ENCODE measurements at regions not wholly inside any gene's neighbourhood (a gene's known extent, or its start where the extent isn't known, plus 50 kb on each side); places are given as distances from the start of the nearest gene placed in this dataset.

DNA sequence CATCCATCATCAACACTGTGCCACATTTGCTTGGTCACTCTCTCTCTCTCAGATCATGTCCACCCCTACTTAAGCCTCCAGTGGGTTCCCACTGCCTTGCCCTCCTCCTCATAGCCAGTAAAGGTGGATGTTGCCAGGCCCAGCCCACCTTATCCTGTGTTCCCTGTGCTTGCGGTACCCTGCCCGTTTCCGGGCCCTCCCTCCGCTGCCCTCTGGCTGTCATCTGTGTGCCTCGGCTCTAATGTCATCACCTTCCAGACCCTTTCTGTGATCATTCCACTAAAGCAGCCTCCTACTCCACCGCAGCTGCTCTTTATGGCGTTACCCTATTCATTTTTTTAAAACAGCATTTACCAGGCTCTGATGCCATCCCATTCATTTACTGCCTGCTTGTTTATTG is 305.7 kb upstream of the SKOR2 start:
- Histone ChIP-seq H3K27me3 (ENCODE audit: control insufficient read depth in 1 of 2, insufficient read depth in 2 of 2, low read length in 2 of 2) (peaks cover 0 to 16% of the 10 kb centered on the region in 2 donors), H3K4me1 (ENCODE audit: control insufficient read depth in 1 of 2, insufficient read depth in 2 of 2, low read length in 2 of 2) (no peaks in the 10 kb centered on the region), H3K27ac (ENCODE audit: low read depth, low read length) (no peak overlapping the region), H3K9me3 (ENCODE audit: control insufficient read depth in 1 of 2, low read length in 2 of 2) (no peaks in the 10 kb centered on the region), H3K36me3 (ENCODE audit: control insufficient read depth in 1 of 2, insufficient read depth in 2 of 2, low read length in 2 of 2) (no peaks in the 10 kb centered on the region), H3K9ac (ENCODE audit: low read depth in 1 of 2, low read length in 2 of 2) (no peak overlapping the region), H3K4me3 (ENCODE audit: low read depth in 1 of 2, low read length in 2 of 2) (no peak overlapping the region)

DNA sequence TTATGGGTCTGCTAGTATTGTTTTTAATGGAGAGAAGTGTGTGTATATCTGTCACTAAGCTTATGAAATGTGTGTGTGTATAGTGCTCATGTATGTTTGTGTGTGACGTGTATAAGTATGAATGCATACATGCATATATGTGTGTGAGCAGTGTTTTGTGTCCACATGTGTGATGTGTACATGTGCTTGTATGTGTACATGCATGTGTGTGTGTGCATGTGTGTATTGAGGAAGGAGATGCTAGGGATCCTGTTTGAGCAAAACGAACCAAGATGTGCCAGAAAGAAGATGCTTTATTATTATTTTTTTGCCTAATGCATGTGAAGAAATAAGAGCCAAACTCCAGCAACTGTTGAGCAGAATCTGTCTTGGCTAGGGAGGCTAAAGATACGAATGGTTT is 301.3 kb upstream of the SKOR2 start:
- no peak overlapping the region for H3K4me3 ChIP-seq (ENCODE audit: low read depth in 1 of 2, low read length in 2 of 2)
- H3K36me3 ChIP-seq (ENCODE audit: control insufficient read depth in 1 of 2, insufficient read depth in 2 of 2, low read length in 2 of 2) = no peaks in the 10 kb centered on the region
- no peak overlapping the region for H3K9ac ChIP-seq (ENCODE audit: low read depth in 1 of 2, low read length in 2 of 2)
- H3K4me1 ChIP-seq (ENCODE audit: control insufficient read depth in 1 of 2, insufficient read depth in 2 of 2, low read length in 2 of 2) = no peaks in the 10 kb centered on the region
- no peaks in the 10 kb centered on the region for H3K27me3 ChIP-seq (ENCODE audit: control insufficient read depth in 1 of 2, insufficient read depth in 2 of 2, low read length in 2 of 2)
- H3K27ac ChIP-seq (ENCODE audit: low read depth, low read length) = no peak overlapping the region
- H3K9me3 ChIP-seq (ENCODE audit: control insufficient read depth in 1 of 2, low read length in 2 of 2) = no peaks in the 10 kb centered on the region

DNA sequence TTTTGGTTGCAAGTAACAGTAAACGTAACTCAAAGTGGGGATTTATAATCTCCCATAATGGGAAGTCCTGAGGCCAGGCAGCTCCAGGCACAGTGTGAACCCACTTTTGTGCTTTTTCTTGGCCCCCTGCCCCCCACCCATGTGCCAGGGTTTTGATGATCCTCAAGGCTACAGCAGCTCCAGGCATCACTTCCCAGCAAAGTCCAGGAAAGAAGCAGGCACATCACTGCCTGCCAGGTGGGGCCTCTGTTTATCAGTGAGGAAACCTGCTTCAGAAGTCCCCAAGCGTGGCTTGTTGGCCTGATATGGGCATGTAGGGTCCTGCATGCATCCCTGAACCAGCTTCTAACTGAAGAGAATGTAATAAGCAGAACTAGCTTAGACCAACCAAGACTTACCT is 299.2 kb upstream of the SKOR2 start:
- no peaks in the 10 kb centered on the region for H3K27me3 ChIP-seq (ENCODE audit: control insufficient read depth in 1 of 2, insufficient read depth in 2 of 2, low read length in 2 of 2)
- no peaks in the 10 kb centered on the region for H3K9me3 ChIP-seq (ENCODE audit: control insufficient read depth in 1 of 2, low read length in 2 of 2)
- H3K36me3 ChIP-seq (ENCODE audit: control insufficient read depth in 1 of 2, insufficient read depth in 2 of 2, low read length in 2 of 2) = no peaks in the 10 kb centered on the region
- H3K4me1 ChIP-seq (ENCODE audit: control insufficient read depth in 1 of 2, insufficient read depth in 2 of 2, low read length in 2 of 2) = no peaks in the 10 kb centered on the region
- no peak overlapping the region for H3K4me3 ChIP-seq (ENCODE audit: low read depth in 1 of 2, low read length in 2 of 2)
- no peak overlapping the region for H3K27ac ChIP-seq (ENCODE audit: low read depth, low read length)
- H3K9ac ChIP-seq (ENCODE audit: low read depth in 1 of 2, low read length in 2 of 2) = no peak overlapping the region

DNA sequence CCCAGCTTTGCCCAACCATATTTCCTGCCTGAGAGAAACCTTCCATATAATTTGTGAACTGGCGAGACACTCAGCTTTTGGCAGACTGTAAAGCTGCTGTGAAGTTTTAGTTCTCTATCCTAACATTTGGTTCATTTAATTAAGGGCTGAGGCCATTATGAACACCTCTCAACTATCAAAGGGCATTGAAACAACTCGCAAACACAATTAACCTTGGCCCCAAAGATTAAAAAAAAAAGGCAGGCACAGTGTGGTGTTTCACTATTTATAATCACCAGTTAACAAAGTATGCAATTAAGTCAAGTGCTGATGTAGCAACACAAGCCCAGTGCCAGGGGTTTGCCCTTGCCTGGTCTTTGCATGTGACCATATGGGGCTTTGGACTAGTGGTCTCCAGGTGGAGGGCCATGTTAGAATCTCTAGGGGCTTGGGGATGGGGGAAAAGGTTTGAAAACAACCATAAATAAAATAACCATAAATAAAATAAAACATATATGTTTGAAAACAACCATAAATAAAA is 297.6 kb upstream of the SKOR2 start:
- H3K4me1 ChIP-seq (ENCODE audit: control insufficient read depth in 1 of 2, insufficient read depth in 2 of 2, low read length in 2 of 2) = no peaks in the 10 kb centered on the region
- no peaks in the 10 kb centered on the region for H3K36me3 ChIP-seq (ENCODE audit: control insufficient read depth in 1 of 2, insufficient read depth in 2 of 2, low read length in 2 of 2)
- H3K9ac ChIP-seq (ENCODE audit: low read depth in 1 of 2, low read length in 2 of 2) = no peak overlapping the region
- peaks cover 0 to 4% of the 10 kb centered on the region in 2 donors for H3K27me3 ChIP-seq (ENCODE audit: control insufficient read depth in 1 of 2, insufficient read depth in 2 of 2, low read length in 2 of 2)
- no peak overlapping the region for H3K4me3 ChIP-seq (ENCODE audit: low read depth in 1 of 2, low read length in 2 of 2)
- no peaks in the 10 kb centered on the region for H3K9me3 ChIP-seq (ENCODE audit: control insufficient read depth in 1 of 2, low read length in 2 of 2)
- no peak overlapping the region for H3K27ac ChIP-seq (ENCODE audit: low read depth, low read length)

DNA sequence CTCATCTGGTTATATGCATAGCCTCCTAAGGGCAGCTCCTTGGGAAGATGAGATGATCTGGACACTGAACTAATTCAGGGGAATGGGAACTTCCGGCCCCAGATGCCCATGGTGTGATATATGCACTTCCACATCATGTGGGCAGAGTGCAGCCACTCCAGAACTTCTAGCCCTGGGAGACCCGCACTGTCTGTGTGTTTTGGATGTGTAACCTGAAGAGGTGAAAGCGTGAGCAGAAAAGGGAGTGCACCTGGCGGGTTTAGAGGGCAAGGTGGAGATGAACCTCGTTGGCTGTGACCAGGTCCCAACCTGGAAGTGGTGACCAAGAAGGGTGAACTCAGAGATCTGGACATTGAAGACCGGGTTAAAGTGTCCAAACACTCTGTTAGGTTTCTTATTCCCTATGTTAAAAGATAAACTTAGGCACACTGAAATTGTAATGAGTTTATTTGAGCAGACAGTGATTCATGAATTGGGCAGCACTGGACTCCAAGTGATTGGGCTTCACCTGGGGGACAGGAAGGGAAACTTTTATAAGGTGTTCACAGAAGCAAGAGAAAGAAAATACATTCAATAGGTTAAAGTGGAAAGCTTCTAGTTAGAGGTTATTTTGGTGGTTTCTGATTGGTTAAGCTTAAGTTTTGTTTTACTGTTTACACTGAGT is 296.2 kb upstream of the SKOR2 start:
- no peak overlapping the region for H3K9ac ChIP-seq (ENCODE audit: low read depth in 1 of 2, low read length in 2 of 2)
- H3K4me1 ChIP-seq (ENCODE audit: control insufficient read depth in 1 of 2, insufficient read depth in 2 of 2, low read length in 2 of 2) = no peaks in the 10 kb centered on the region
- no peak overlapping the region for H3K4me3 ChIP-seq (ENCODE audit: low read depth in 1 of 2, low read length in 2 of 2)
- H3K36me3 ChIP-seq (ENCODE audit: control insufficient read depth in 1 of 2, insufficient read depth in 2 of 2, low read length in 2 of 2) = no peaks in the 10 kb centered on the region
- no peaks in the 10 kb centered on the region for H3K9me3 ChIP-seq (ENCODE audit: control insufficient read depth in 1 of 2, low read length in 2 of 2)
- peaks cover 0 to 4% of the 10 kb centered on the region in 2 donors for H3K27me3 ChIP-seq (ENCODE audit: control insufficient read depth in 1 of 2, insufficient read depth in 2 of 2, low read length in 2 of 2)
- no peak overlapping the region for H3K27ac ChIP-seq (ENCODE audit: low read depth, low read length)

DNA sequence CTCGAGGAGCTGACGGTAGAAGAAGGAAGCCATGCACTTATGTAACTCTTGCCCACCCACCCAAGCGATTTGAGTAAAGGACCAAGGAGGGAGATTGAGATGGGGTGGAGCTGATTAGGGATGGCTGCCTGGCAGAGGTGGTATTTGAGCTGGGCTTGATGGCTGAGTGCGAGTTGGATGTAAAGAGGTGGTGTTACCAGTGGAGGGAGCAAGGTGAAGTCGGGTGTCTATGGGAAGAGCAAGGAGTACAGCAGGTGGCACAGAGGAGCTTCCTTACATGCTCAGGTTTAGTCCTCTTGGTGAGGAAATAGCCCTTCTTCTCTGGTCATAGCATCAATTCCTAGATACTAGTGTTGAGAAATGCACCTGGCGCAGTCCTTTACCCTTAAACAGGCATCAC is 294.2 kb upstream of the SKOR2 start:
- Histone ChIP-seq H3K27ac (ENCODE audit: low read depth, low read length) (no peak overlapping the region), H3K9me3 (ENCODE audit: control insufficient read depth in 1 of 2, low read length in 2 of 2) (no peaks in the 10 kb centered on the region), H3K4me3 (ENCODE audit: low read depth in 1 of 2, low read length in 2 of 2) (no peak overlapping the region), H3K9ac (ENCODE audit: low read depth in 1 of 2, low read length in 2 of 2) (no peak overlapping the region), H3K4me1 (ENCODE audit: control insufficient read depth in 1 of 2, insufficient read depth in 2 of 2, low read length in 2 of 2) (no peaks in the 10 kb centered on the region), H3K27me3 (ENCODE audit: control insufficient read depth in 1 of 2, insufficient read depth in 2 of 2, low read length in 2 of 2) (peaks cover 0 to 4% of the 10 kb centered on the region in 2 donors), H3K36me3 (ENCODE audit: control insufficient read depth in 1 of 2, insufficient read depth in 2 of 2, low read length in 2 of 2) (no peaks in the 10 kb centered on the region)

DNA sequence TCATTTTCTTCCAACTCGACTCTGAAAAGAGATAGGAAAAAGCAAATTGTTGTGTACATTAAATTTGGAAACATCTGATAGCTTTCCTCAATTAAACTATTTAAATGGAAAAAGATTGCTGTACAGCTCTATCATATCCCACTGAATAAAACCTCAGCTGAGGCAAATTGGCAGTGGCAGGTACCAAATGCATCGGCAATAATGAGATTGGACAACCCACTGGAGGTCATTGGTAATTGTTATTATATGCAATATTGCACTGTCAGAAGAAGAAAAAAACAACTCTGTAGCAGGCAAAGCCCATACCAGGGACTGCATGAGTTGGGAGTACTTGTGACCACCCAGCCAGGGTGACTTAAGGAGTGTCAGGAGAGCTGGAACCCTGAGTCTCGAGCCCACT is 291.6 kb upstream of the SKOR2 start:
- no peak overlapping the region for H3K9ac ChIP-seq (ENCODE audit: low read depth in 1 of 2, low read length in 2 of 2)
- no peaks in the 10 kb centered on the region for H3K4me1 ChIP-seq (ENCODE audit: control insufficient read depth in 1 of 2, insufficient read depth in 2 of 2, low read length in 2 of 2)
- H3K27ac ChIP-seq (ENCODE audit: low read depth, low read length) = no peak overlapping the region
- H3K36me3 ChIP-seq (ENCODE audit: control insufficient read depth in 1 of 2, insufficient read depth in 2 of 2, low read length in 2 of 2) = no peaks in the 10 kb centered on the region
- H3K4me3 ChIP-seq (ENCODE audit: low read depth in 1 of 2, low read length in 2 of 2) = no peak overlapping the region
- peaks cover 0 to 4% of the 10 kb centered on the region in 2 donors for H3K27me3 ChIP-seq (ENCODE audit: control insufficient read depth in 1 of 2, insufficient read depth in 2 of 2, low read length in 2 of 2)
- H3K9me3 ChIP-seq (ENCODE audit: control insufficient read depth in 1 of 2, low read length in 2 of 2) = no peaks in the 10 kb centered on the region

DNA sequence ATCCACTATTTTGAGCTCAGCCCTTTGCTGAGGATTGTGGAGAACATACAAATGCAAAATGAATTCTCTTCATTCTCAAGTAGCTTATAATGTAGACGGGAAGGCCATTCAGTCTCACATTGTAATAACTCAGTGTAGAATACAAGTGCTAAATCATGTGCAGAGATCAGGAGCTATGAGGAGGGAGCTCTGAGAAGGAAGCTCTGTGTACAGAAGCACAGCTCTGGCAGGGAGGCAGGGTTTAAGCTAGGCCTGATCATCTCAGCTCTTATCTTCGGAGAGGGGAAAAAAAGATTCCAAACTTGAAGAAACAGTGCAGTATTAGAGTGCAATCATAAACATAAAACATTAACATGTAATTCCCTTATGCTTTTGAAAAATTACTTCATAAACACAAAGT is 291.1 kb upstream of the SKOR2 start:
- Histone ChIP-seq H3K36me3 (ENCODE audit: control insufficient read depth in 1 of 2, insufficient read depth in 2 of 2, low read length in 2 of 2) (no peaks in the 10 kb centered on the region), H3K4me1 (ENCODE audit: control insufficient read depth in 1 of 2, insufficient read depth in 2 of 2, low read length in 2 of 2) (no peaks in the 10 kb centered on the region), H3K27me3 (ENCODE audit: control insufficient read depth in 1 of 2, insufficient read depth in 2 of 2, low read length in 2 of 2) (peaks cover 0 to 4% of the 10 kb centered on the region in 2 donors), H3K9ac (ENCODE audit: low read depth in 1 of 2, low read length in 2 of 2) (no peak overlapping the region), H3K4me3 (ENCODE audit: low read depth in 1 of 2, low read length in 2 of 2) (no peak overlapping the region), H3K9me3 (ENCODE audit: control insufficient read depth in 1 of 2, low read length in 2 of 2) (no peaks in the 10 kb centered on the region), H3K27ac (ENCODE audit: low read depth, low read length) (no peak overlapping the region)

DNA sequence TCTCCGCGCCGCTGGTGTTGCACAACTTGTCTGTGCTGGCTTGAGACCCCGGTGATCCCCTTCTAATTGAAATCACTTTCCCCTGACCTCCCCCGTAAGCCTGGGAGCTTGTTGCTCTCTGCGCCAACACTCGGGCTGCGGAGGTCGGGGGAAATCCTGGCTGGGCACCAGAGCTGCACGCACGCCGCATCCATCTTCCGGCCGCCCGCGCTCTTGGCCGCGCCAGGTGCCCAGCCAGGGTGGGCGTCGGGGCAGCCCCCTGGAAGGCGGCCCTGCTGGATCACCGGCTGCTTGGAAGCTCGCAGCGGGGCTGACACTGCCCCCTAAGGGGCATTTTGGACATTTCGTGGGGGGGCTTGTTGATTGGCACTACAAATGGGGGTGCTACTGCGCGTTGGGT is 280.3 kb upstream of the SKOR2 start:
- H3K9ac ChIP-seq (ENCODE audit: low read depth in 1 of 2, low read length in 2 of 2) = no peak overlapping the region
- no peak overlapping the region for H3K4me3 ChIP-seq (ENCODE audit: low read depth in 1 of 2, low read length in 2 of 2)
- no peaks in the 10 kb centered on the region for H3K9me3 ChIP-seq (ENCODE audit: control insufficient read depth in 1 of 2, low read length in 2 of 2)
- H3K4me1 ChIP-seq (ENCODE audit: control insufficient read depth in 1 of 2, insufficient read depth in 2 of 2, low read length in 2 of 2) = no peaks in the 10 kb centered on the region
- no peaks in the 10 kb centered on the region for H3K36me3 ChIP-seq (ENCODE audit: control insufficient read depth in 1 of 2, insufficient read depth in 2 of 2, low read length in 2 of 2)
- peaks cover 0 to 5% of the 10 kb centered on the region in 2 donors for H3K27me3 ChIP-seq (ENCODE audit: control insufficient read depth in 1 of 2, insufficient read depth in 2 of 2, low read length in 2 of 2)
- no peak overlapping the region for H3K27ac ChIP-seq (ENCODE audit: low read depth, low read length)

DNA sequence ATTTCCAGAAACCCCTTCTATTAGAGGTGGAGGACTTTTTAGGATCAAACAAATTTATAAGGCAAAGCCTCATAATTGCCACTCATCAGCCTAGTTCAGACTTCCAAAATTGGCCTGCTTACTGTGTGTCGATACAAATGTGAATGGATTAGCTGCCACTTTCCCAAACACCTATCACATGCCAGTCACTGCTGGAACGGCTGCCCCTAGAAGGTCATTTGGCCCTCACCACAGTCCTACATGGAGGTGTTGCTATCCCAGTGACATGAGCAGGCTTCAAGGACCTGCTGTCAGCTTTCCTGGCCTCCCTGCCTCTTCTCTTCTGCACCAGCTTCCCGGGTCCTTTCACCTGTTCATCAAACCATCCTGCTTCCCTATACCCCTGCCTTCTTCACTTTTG is 279.2 kb upstream of the SKOR2 start:
- Histone ChIP-seq H3K9ac (ENCODE audit: low read depth in 1 of 2, low read length in 2 of 2) (no peak overlapping the region), H3K27me3 (ENCODE audit: control insufficient read depth in 1 of 2, insufficient read depth in 2 of 2, low read length in 2 of 2) (peaks cover 0 to 5% of the 10 kb centered on the region in 2 donors), H3K4me3 (ENCODE audit: low read depth in 1 of 2, low read length in 2 of 2) (no peak overlapping the region), H3K36me3 (ENCODE audit: control insufficient read depth in 1 of 2, insufficient read depth in 2 of 2, low read length in 2 of 2) (no peaks in the 10 kb centered on the region), H3K27ac (ENCODE audit: low read depth, low read length) (no peak overlapping the region), H3K4me1 (ENCODE audit: control insufficient read depth in 1 of 2, insufficient read depth in 2 of 2, low read length in 2 of 2) (no peaks in the 10 kb centered on the region), H3K9me3 (ENCODE audit: control insufficient read depth in 1 of 2, low read length in 2 of 2) (no peaks in the 10 kb centered on the region)

Data from duodenal mucosa (tissue), 2 donors.